ENCODE measurements at regions not wholly inside any gene's neighbourhood (a gene's known extent, or its start where the extent isn't known, plus 50 kb on each side); places are given as distances from the start of the nearest gene placed in this dataset.

- intact Hi-C loops (cut with DNase I): no loop called here
These were observed 86.8 kb upstream of the SOX9 start for GRCh38 chr17:72034000-72034399.

GRCh38 chr17:72038427-72038826 lies 82.4 kb upstream of the SOX9 start:
- intact Hi-C loops (cut with DNase I): no loop called here
- DNase-seq: no peak
- H3K27me3 ChIP-seq: no peaks in the 10 kb centered on the region

More at GRCh38 chr17:72034000-72034399, 86.8 kb upstream of the SOX9 start:
- Histone ChIP-seq H3K9me3 (no peaks in the 10 kb centered on the region), H3K4me3 (no peak overlapping the region), H3K36me3 (no peaks in the 10 kb centered on the region), H3K27ac (no peak overlapping the region), H3K27me3 (no peaks in the 10 kb centered on the region), H3K4me1 (ENCODE audit: insufficient read depth) (peaks cover 2% of the 10 kb centered on the region)
- 84 to 87% (median 84%) methylated on average over 2 of the region's 2 CpGs for WGBS, 3 donors
- TF ChIP-seq POLR2A (IDR thresholded peaks at IDR 0.05) (no peak), EP300 (IDR thresholded peaks at IDR 0.05) (no peak)
- TF ChIP-seq, protein P1, sequence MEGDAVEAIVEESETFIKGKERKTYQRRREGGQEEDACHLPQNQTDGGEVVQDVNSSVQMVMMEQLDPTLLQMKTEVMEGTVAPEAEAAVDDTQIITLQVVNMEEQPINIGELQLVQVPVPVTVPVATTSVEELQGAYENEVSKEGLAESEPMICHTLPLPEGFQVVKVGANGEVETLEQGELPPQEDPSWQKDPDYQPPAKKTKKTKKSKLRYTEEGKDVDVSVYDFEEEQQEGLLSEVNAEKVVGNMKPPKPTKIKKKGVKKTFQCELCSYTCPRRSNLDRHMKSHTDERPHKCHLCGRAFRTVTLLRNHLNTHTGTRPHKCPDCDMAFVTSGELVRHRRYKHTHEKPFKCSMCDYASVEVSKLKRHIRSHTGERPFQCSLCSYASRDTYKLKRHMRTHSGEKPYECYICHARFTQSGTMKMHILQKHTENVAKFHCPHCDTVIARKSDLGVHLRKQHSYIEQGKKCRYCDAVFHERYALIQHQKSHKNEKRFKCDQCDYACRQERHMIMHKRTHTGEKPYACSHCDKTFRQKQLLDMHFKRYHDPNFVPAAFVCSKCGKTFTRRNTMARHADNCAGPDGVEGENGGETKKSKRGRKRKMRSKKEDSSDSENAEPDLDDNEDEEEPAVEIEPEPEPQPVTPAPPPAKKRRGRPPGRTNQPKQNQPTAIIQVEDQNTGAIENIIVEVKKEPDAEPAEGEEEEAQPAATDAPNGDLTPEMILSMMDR (IDR thresholded peaks at IDR 0.05): no peak
- no peak for DNase-seq

DNA sequence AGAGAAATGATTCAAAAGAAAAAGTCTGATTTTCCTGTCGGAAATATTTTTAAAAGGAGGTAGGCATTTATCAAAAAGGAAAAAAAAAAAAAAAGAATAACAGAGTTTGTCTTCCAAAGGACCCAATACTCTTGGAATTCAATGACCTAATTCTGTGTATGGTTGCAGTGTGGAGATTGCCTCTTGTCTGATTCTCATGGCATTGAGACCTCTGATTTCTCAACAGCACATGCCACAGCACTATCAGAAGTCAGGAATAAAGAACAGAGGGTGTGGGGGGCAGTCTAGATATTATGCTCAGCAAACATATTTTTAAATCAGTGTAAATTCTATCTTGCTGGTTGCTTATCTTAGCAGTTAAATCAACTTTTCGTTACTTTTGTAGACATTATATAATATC lies 81.3 kb upstream of the SOX9 start:
- H3K27me3 ChIP-seq: no peaks in the 10 kb centered on the region

More at GRCh38 chr17:72038427-72038826, 82.4 kb upstream of the SOX9 start:
- TF ChIP-seq POLR2A (IDR thresholded peaks at IDR 0.05): no peak
- TF ChIP-seq, protein P1 (IDR thresholded peaks at IDR 0.05): no peak
- TF ChIP-seq EP300 (IDR thresholded peaks at IDR 0.05): no peak
- Histone ChIP-seq H3K27ac (no peak overlapping the region), H3K36me3 (no peaks in the 10 kb centered on the region), H3K9me3 (no peaks in the 10 kb centered on the region), H3K4me3 (no peak overlapping the region), H3K4me1 (ENCODE audit: insufficient read depth) (no peaks in the 10 kb centered on the region)

DNA sequence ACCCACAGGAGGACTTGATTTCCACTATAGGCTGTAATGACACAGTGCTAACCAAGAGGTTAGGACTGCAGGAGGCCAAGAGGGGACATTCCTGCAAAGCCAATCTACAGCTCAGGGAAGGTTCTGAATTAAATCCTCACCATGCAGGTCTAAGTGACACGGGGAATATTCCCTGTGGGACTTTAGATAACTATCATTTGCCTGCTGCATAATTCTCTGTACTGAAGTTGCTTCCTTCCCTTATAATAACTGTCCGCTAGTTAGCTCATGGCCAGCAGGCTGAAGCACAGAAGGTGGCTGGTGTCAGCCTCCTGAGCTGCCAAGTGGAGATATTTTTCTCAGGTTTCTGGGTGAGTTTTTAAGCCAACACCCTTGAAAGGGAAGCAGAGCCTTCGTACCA lies 74.6 kb upstream of the SOX9 start:
- intact Hi-C loops (cut with DNase I): no loop called here
- Histone ChIP-seq H3K4me3 (no peak overlapping the region), H3K27ac (no peak overlapping the region), H3K27me3 (no peaks in the 10 kb centered on the region), H3K4me1 (ENCODE audit: insufficient read depth) (no peaks in the 10 kb centered on the region), H3K9me3 (no peaks in the 10 kb centered on the region), H3K36me3 (no peaks in the 10 kb centered on the region)
- 76 to 80% (median 79%) methylated on average over 3 of the region's 3 CpGs for WGBS, 3 donors
- DNase-seq: no peak
- TF ChIP-seq EP300 (IDR thresholded peaks at IDR 0.05): no peak
- no peak for TF ChIP-seq POLR2A (IDR thresholded peaks at IDR 0.05)
- TF ChIP-seq, protein P1 (IDR thresholded peaks at IDR 0.05): no peak

More for the DNA sequence above, 81.3 kb upstream of the SOX9 start:
- no peak for DNase-seq
- no peaks in the 10 kb centered on the region for H3K4me1 ChIP-seq (ENCODE audit: insufficient read depth)
- H3K9me3 ChIP-seq: no peaks in the 10 kb centered on the region
- no peak for TF ChIP-seq POLR2A (IDR thresholded peaks at IDR 0.05)
- TF ChIP-seq, protein P1 (IDR thresholded peaks at IDR 0.05): no peak
- TF ChIP-seq EP300 (IDR thresholded peaks at IDR 0.05): no peak
- no peaks in the 10 kb centered on the region for H3K36me3 ChIP-seq
- H3K27ac ChIP-seq: no peak overlapping the region
- intact Hi-C loops (cut with DNase I): no loop called here
- no peak overlapping the region for H3K4me3 ChIP-seq
- 46 to 60% (median 49%) methylated on average over 2 of the region's 2 CpGs for WGBS, 3 donors

Measured in ovary (tissue), 7 donors.